Epithelial cell of esophagus (primary cell): ENCODE measurements at regions not wholly inside any gene's neighbourhood (a gene's known extent, or its start where the extent isn't known, plus 50 kb on each side); places are given as distances from the start of the nearest gene placed in this dataset.

ENCODE experiments used
- DNase-seq: peaks from one replicate; pipeline ENCODE4 v3.0.0; 2010; ENCODE audit warnings: low read depth
- H3K4me3 ChIP-seq: 2 replicates; pipeline ENCODE4 v1.5.1; 2011; ENCODE audit warnings: mild to moderate bottlenecking, low read length, control low read depth
- TF ChIP-seq, protein P1 (sequence below): IDR thresholded peaks from 2 replicates; pipeline ENCODE4 v1.5.1; 2011; ENCODE audit warnings: low read depth, mild to moderate bottlenecking, low read length, control low read depth, inconsistent platforms; ENCODE audit not compliant: insufficient read depth; ENCODE audit errors: missing control alignments

DNA sequence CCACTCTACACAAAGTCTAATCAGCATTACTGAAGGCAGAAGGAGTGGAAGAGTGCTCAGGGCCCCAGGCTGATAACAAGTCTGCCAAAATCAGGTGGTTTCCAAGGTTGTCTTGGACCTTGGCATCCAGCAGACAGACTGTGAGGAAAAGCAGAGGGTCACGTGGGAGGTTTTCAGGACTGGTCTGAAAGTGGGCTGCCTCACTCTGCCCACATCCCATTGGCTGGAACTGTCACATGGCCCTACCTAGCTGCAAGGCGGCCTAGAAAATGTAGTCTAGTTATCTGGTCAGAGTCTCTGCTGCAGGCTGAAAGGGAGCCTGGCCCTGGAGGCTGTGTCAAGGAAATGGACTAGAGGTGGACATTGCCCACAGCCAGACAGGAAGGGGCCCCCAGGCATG is 310.7 kb upstream of the ASIC2 start:
- no peak overlapping the region for H3K4me3 ChIP-seq
- DNase-seq = no peak
- TF ChIP-seq, protein P1, sequence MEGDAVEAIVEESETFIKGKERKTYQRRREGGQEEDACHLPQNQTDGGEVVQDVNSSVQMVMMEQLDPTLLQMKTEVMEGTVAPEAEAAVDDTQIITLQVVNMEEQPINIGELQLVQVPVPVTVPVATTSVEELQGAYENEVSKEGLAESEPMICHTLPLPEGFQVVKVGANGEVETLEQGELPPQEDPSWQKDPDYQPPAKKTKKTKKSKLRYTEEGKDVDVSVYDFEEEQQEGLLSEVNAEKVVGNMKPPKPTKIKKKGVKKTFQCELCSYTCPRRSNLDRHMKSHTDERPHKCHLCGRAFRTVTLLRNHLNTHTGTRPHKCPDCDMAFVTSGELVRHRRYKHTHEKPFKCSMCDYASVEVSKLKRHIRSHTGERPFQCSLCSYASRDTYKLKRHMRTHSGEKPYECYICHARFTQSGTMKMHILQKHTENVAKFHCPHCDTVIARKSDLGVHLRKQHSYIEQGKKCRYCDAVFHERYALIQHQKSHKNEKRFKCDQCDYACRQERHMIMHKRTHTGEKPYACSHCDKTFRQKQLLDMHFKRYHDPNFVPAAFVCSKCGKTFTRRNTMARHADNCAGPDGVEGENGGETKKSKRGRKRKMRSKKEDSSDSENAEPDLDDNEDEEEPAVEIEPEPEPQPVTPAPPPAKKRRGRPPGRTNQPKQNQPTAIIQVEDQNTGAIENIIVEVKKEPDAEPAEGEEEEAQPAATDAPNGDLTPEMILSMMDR = no peak

- H3K4me3 ChIP-seq = no peak overlapping the region
- DNase-seq = no peak
- TF ChIP-seq, protein P1 = no peak
These were observed 318.4 kb upstream of the ASIC2 start for GRCh38 chr17:33611532-33611931.

GRCh38 chr17:33615861-33616260 is 322.8 kb upstream of the ASIC2 start:
- TF ChIP-seq, protein P1 = no peak
- H3K4me3 ChIP-seq = no peak overlapping the region
- no peak for DNase-seq

GRCh38 chr17:33623841-33624240 is 330.7 kb upstream of the ASIC2 start:
- no peak overlapping the region for H3K4me3 ChIP-seq
- DNase-seq = no peak
- TF ChIP-seq, protein P1 = no peak

DNA sequence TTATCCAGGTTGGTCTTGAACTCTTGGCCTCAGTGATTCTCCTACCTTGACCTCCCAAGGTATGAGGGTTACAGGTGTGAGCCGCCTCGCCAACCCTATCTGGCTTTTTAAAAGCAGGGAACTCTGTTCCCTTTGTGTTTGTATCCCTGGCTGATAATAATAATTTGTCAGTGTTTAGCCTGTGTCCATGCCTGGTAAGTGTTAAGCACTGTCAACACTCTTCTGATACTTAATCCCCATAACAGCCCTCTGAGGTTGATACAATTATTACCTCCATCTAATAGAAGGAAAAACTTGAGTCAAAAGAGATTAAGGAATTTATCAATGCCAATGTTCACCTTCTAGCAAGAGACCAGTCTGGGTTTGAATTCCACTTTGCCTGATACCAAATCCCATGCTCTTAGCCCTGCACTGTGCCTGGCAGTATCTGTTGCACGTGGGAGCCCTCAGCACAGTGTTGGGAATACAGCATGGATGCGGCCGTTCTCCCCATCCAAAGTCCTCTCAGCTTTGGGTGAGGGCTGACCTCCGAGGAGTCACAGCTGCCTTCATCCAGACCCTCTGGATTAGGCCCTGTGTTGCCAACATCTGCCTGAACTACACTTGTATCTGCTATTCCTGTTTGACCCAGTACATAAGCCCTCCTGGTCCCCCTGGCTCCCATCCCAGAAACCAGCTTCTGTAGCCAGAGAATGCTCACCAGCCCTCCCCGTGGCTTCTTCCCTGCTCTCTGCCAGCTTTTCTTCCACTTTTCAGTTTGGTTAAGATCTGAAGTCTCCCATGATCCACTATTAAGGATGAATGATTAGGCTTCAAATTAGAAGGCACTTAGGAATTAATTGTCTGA is 335.6 kb upstream of the ASIC2 start:
- DNase-seq = no peak
- no peak overlapping the region for H3K4me3 ChIP-seq
- TF ChIP-seq, protein P1 = no peak

- no peak overlapping the region for H3K4me3 ChIP-seq
- TF ChIP-seq, protein P1 = no peak
- no peak for DNase-seq
These were observed 340.4 kb upstream of the ASIC2 start for GRCh38 chr17:33633446-33633845.

- H3K4me3 ChIP-seq = no peak overlapping the region
- TF ChIP-seq, protein P1 = no peak
- DNase-seq = no peak
These were observed 344.4 kb upstream of the ASIC2 start for GRCh38 chr17:33637534-33637933.
